Body of pancreas (tissue), 4 donors: ENCODE measurements at regions not wholly inside any gene's neighbourhood (a gene's known extent, or its start where the extent isn't known, plus 50 kb on each side); places are given as distances from the start of the nearest gene placed in this dataset.

Experiments used
- POLR2A ChIP-seq, 3 donors: fragments of 450-650 bp; IDR thresholded peaks; one replicate each; pipeline ENCODE4 v1.6.1; 2016; ENCODE audit warnings: antibody characterized with exemption in 3 of 3, mild to moderate bottlenecking in 2 of 3
- TF ChIP-seq, protein P1 (sequence below), 7 experiments: fragments of 450-650 bp in 4 of 7; fragments of 200-600 bp in 3 of 7; sonication (generic) in 3 of 7; IDR thresholded peaks; one replicate each; pipeline ENCODE4 v1.5.1; 2016 to 2019; ENCODE audit warnings: antibody characterized with exemption in 7 of 7

DNA sequence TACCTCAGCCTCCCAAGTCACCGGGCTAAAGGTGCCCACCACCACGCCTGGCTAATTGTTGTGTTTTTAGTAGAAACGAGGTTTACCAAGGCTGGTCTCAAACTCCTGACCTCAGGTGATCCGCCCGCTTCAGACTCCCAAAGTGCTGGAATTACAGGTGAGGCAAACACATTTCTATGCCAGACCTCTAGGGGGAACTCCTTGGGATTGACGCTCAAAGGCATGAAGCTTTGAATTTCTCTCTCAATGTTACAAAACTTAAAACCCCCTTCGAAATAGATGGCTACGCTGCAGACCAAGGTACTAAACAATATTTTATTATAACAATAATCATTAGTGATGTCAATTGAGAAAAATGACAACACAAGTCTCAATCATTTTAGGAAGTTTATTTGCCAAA, 330.0 kb downstream of the SETD4 start:
- TF ChIP-seq, protein P1, sequence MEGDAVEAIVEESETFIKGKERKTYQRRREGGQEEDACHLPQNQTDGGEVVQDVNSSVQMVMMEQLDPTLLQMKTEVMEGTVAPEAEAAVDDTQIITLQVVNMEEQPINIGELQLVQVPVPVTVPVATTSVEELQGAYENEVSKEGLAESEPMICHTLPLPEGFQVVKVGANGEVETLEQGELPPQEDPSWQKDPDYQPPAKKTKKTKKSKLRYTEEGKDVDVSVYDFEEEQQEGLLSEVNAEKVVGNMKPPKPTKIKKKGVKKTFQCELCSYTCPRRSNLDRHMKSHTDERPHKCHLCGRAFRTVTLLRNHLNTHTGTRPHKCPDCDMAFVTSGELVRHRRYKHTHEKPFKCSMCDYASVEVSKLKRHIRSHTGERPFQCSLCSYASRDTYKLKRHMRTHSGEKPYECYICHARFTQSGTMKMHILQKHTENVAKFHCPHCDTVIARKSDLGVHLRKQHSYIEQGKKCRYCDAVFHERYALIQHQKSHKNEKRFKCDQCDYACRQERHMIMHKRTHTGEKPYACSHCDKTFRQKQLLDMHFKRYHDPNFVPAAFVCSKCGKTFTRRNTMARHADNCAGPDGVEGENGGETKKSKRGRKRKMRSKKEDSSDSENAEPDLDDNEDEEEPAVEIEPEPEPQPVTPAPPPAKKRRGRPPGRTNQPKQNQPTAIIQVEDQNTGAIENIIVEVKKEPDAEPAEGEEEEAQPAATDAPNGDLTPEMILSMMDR (IDR thresholded peaks at IDR 0.05), result peak in 1 of 7 experiments; percentile 5
- no peak for TF ChIP-seq POLR2A (IDR thresholded peaks at IDR 0.05)
